ELF-1 (cell line): ENCODE measurements at regions not wholly inside any gene's neighbourhood (a gene's known extent, or its start where the extent isn't known, plus 50 kb on each side); places are given as distances from the start of the nearest gene placed in this dataset.
"Not testable (repeated sequence)": the region's sequence is repeated elsewhere in the genome, so short reads cannot be mapped to it uniquely, and the experiment has no call there.

Experiments
- DNase-seq: peaks from one replicate; pipeline ENCODE4 v3.0.0-alpha.2; 2016; ENCODE audit warnings: low read depth, low spot score

DNA sequence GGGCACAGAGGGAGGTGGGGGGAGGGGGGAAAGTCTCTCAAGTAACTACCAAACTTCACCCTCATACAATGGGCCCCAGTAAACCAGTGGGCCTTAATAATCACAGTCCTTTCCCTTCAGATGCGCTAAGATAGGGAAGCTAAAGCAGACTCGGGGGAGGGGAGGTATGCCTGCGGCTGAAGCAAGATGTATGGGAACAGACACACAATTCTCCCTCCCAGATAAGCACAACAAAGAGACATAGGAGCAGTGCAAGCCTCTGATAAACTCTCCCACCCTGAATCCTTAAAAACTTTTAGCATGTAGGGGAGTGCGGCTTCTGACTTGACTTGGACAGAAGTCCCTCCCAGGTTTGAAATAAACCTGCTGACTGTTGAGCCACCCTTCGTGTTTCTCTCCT is 54.7 kb downstream of the PROP1 start:
- not testable (repeated sequence) for DNase-seq

DNA sequence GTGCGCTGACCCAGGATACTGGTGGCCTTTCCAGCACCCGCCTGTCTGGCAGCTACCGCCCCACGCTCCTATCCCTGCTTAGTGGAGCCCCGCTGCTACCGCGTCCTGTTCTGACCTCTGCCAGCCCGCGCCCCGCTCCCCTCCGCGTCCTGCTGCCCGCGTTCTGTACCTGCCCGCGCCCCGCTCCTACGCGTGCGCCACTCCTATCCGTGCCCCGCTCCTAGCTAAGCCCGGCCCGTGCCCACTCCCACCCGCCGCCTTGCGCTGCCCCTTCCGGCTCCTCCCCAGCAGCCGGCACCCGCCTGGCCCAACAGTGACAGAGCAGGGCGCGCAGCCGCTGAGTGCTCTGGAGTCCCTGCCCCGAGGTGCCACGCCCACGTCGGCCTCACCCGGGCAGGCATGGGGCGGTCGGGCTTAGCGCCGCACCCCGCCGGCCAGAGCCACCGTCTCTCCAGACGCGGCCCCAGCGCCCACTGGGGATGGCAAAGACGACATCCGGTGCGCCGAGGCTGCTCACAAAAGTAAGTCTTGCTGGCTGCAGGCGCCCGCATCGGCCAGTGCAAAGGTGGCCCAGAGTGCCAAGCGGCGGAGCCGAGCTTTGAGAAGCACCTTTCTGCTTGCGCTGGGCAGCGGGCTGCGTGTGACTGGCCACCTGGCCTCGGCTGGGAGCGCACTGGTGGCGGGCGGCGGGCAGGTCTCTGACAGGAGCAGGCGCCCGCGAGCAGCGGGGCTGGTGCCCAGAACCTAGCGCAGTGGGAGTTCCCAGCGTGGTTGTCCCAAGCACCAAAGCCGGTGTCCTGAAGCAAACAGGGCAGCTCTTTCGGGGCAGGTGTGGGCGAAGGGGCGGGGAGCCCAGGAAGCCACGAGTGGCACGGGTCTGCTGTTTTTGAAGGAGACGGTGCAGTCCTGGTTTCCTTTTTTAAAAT is 56.5 kb downstream of the PROP1 start:
- DNase-seq, result peak; percentile 22

DNA sequence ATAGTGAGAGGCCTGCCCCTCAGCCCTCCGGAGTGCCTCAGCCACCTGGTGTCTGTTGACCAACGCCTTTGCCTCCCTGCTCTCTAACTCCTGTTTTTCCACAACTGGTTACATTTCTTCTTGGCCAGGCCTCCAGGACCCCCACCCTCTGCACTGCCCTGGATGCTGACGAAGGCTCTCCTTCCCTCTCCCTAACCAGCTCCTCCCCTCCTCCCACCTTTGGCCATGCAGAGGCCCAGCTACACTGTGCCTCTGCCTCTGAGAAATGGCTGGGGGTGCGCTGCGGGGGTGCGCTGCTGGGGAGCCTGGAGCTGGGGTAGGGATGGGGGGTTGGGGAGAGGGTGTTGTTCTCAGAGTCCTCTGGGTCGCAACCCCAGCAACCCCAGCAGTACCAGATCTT is 57.3 kb downstream of the PROP1 start:
- not testable (repeated sequence) for DNase-seq

DNA sequence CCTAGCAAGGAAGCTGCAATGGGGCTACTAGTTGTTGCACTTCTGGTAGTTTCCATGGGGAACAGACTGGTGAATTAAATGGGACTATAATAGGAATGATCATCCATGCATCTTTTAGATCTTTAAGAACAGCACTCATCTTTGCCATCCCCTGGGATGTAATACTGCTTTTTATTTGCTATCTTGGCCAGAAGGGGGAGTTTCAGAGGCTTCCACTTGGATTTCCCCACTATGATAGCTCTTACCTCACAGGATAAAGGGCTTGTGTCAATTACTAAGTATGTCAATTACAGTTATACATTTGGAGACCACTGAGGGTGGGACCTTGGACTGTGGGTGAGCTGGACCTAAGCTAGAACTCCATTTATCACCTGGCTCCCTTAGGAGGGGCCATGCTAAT is 61.8 kb downstream of the PROP1 start:
- DNase-seq, result not testable (repeated sequence)

DNA sequence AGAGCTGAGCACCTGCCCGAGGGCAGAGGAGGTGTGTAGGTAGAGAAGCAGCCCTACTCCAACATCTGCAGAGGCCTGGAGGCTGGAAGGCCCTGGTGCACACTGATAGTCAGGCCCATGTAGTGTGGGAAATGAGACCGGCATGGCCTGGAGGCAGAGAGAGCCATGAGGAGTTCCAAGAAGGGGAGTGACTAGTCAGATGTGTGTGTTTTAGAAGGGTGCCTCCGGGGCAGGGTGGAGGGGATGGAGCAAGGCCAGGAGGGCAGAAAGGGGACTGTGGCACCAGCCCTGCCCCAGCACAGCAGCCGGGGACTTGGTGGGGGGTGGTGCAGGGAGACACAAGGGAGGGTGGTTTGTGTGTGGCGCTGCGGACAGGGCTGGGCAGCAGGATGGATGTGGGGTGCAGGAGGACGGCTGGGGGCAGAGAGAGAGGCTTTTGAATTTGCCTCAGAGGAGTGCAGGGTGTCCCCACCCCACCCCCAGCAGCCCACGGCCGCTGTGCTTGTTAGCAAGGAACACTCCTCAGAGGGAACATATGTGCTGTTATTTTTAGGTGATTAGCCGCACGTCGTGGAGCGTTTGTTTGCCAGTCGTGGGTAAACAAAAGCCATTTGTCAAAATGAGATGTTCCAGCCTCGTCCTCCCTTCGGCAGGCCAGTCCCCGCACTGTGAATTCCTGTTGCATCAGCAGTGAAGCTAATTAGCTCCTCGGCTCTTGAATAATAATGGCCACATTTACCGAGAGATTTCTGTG is 65.6 kb downstream of the PROP1 start:
- peak; percentile 90 for DNase-seq

DNA sequence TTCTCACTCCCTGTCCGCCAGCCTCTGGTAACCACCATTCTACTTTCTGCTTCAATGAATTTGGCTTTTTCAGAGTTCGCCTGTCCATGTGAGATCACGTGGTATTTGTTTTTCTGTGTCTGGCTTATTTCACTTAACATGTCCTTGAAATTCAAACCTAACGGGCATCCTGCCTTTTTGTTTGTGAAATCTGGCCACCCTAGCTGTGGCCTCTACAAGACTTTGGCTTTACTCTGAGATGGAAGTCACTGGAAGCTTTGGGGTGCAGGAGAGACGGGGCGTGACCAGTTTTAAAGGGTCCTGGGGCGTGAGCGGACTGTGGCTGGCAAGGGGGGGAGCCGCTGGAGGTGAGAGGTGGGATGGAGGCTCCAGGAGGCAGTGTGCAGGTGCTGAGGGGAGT is 66.4 kb downstream of the PROP1 start:
- DNase-seq, result not testable (repeated sequence)

DNA sequence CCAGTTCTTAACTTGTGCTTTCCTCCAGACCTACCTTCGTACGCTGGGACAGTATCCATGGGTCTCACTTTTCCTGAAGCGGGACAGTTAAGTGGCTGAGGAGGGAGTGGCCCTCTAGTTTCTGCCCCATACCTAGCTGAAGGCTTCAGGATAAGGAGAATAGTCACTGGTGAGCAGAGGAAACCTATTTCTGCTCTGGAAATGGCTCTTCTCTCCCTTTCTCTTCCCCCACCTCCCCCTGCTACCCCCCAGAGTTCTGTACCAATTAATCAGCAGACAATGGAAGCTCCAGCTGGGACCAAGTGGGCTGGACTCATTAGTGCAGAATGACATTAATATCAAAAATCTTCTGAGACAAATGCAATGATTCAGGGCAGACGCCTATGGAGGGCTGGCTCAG is 68.5 kb downstream of the PROP1 start:
- not testable (repeated sequence) for DNase-seq

DNA sequence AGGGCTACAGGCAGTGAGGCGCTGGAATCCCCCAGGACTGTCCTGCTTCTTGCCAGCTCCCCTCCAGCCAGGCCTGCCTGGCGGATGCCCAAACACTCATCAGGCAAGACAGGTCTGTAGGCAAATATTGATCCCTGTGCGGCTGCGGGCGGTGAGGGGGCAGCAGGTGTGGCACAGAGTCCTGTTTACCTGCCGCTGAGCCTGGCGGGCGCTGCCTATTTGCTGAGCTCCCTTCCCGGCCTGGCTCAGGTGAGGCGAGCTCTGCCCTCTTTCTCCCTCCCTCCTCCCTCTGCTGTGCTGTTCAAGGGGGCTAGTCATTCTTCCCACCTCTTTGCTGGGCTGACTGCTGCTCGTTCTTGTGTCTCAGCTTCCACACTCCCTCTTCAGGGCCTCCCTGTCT is 71.5 kb downstream of the PROP1 start:
- DNase-seq, result not testable (repeated sequence)

DNA sequence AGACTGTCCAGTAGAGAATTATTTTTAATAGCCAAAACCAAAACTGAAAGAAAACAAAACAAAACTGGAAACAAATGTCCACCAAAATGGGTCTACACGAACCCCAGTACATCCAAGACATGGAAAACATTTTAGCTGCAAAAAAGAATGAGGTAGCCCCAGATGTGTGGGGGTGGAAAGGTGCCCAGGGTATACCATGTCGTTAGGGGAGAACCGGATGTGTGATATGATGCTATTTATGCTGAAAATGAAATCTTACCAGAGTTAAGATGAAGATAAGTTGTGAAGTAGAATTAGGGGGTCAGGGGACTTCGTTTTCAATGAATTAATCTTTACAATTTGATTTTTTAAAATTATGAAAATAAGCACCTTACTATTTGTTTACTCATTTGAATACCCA is 72.2 kb downstream of the PROP1 start:
- not testable (repeated sequence) for DNase-seq

DNA sequence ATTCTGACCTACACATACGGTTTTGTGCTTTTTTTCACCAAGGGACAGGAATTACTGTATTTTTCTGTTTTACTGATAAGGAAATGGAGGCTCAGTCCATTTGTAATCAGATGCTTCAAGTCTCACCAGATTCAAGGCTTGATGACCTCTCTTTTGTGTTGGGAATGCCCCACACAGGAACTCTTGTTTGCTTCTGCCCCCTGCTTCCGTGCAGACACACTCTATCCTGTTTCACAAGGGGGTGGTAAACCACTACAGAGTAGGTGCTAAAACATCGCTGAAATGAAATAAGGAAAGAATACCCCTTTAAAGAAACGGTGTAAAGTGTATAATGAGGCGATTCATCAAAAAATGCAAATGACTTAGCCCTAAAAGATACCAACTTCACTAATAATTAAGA is 72.9 kb downstream of the PROP1 start:
- not testable (repeated sequence) for DNase-seq

DNA sequence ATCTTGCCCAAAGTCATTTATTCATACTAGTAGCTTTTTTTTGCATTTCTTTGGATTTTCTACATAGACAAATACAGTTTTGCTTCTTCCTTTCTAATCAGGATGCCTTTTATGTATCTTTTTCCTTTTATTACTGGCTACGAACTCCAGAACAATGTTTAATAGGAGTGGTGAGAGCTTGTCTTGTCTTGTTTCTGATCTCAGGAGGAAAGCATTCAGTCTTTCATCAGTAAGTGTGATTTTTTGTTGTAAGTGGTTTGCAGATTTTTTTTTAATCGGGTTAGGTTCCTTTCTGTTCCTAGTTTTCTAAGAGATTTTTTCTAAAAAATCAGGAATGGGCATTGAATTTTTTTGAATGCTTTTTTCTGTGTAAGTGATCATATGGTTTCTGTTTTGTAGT is 86.8 kb downstream of the PROP1 start:
- DNase-seq, result not testable (repeated sequence)

DNA sequence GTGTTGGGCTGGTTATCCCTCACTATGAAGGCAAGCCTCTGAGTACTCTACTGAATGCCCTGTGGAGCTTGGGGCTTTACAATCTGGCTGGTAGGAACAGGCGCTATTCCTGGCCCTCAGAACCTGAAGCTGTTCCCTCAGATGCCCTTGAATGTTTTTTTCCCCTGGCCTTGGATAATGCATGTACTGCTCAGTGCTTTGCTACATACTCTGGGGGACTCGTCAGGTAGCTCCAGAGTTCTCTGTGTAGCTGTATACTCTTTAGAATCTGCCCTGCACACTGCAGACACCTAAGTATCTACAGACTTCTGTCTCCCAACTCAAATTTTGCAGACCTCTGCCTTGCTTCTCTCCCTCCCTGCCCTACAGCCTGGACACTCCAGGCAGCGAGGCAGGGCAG is 93.2 kb downstream of the PROP1 start:
- not testable (repeated sequence) for DNase-seq

DNA sequence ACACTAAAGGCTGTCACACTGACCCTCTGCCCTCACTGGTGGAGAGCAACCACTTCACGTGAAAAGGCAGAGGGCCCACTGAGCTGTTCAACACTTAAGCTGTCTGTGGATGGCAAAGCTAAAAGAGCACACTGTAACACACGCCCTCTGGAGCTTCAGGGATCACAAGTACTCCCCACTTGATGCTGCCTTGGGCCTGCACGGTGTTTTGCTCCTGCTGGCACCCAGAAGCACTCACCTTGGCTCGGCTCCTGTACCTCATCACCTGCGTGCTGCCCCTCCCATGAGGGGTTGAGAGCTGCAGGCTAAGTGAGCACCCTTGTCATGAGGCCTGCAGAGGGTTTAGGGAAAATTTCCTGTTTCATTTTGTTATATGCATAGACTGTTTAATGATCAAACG is 96.0 kb downstream of the PROP1 start:
- DNase-seq, result not testable (repeated sequence)

DNA sequence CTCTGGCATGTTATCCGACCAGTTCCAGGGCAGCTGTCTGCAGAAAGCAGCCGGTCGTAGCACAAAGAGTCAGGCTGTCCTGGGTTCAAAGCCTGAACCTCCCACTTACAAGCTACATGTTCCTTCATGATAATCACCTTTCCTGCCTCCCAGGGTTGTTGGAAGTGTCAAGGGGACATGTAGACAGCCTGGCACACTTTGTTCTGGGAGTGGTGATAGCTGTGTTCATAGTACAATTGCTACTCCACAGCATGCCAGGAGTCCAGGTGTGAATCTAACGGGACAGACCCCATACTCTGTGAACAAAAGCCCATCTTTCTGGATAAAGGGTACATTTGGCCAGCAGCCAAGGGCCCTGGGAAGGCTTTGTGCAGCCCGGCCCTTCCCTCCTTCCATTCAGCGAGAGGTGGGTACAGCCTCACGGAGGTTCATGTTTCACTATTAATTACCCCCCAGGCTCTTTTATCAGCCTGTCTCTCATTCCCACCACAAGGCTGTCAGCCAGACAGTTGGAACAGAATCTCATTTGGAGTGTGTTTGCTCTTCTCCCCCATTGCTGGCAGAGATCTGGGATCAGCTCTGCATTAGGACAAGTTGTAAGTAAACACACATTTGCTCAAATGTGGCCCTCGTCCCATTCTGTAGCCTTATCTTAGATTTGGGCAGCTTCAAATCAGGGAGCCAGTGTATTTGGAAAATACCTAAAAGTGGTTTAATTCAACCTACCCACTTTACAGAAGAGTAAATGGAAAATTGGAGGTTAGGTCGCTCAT is 101.2 kb downstream of the PROP1 start:
- DNase-seq, result not testable (repeated sequence)

DNA sequence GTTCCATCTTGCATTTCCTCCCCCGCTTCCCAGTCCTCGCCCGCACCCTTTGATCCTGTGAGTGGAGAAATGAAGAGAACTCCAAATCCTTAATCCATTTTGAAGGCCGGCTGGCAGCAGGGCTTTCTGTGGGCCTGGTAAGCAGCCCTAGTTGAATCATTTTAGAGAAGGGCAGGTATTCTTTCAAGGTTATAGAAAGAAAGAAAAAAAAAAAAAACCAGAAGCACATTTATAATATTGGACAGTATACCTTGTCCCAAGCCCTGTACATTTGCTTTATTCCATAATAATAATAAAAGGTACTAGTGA is 103.7 kb downstream of the PROP1 start:
- DNase-seq, result not testable (repeated sequence)

DNA sequence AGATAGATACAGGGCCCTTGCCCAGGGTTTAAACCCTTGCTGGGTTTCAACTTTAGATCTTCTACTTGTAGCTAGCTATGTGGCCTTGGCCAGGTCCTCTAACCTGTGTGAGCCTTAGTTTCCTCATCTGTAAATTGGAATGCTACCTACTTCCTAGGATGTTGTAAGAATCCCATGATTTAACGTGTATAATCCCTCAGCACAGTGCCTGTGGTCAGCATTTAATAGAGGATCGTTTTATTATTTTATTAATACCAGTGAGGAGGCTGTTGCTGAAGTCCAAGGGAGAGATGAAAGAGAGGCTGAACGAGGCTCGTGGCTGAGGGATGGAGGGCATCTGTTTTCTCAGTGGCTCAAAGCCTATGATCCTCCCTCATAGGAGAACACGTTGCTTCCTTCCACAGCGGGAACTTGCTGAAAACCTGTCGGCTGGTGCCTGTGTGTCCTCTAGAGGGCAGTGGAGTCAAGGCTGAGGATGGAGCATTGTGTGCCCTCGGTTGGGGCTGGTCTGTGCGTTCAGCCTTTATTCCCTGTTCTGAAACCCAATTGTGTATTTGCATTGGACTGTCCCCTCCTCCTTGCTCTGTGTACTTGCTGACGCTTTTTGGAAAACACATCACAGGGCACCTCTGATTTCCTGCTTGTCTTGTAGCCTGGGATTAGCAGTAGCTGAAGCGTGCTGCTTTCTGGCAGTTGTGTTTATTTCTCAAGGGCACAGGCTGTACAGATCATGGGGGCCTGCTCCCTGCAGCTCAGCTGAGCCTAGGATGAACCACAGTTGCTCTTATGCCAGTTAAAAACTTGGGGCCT is 104.3 kb downstream of the PROP1 start:
- DNase-seq, result not testable (repeated sequence)

DNA sequence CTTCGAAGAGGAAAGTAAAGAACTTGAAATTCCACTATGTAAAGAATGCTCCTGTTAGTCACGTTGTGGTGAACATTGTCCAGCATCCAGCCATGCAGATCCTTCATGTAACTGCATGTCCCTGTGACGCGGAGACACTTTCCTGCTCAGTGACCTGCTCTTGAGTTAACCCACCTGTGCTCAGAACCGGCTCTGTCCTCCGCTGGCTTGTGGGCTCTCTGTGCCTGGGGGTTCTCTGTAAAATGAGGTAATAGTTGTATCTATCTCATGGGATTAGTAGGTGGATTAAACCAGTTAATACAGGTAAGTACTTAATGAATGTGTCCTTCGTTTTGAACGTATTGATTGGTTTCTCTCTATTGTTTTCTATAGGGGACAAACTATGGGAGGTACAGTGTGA is 100.6 kb upstream of the FAM153A start:
- not testable (repeated sequence) for DNase-seq

DNA sequence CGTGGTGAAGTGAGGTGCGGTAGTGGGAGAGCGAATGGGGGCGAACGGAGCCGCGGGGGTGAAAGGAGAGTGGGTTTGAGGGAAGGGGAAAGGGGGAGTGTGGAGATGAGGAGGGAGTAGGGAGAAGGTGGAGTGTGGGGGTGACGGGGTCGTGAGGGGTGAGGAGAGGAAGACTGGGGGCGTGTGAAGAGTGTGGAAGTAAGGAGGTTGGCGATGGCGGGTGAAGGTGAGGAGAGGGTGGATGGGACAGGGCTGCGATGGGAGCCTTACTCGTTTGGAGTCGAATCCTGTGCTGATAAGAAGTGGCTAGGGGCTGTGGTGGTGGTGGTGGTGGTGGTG is 93.2 kb upstream of the FAM153A start:
- DNase-seq, result not testable (repeated sequence)

DNA sequence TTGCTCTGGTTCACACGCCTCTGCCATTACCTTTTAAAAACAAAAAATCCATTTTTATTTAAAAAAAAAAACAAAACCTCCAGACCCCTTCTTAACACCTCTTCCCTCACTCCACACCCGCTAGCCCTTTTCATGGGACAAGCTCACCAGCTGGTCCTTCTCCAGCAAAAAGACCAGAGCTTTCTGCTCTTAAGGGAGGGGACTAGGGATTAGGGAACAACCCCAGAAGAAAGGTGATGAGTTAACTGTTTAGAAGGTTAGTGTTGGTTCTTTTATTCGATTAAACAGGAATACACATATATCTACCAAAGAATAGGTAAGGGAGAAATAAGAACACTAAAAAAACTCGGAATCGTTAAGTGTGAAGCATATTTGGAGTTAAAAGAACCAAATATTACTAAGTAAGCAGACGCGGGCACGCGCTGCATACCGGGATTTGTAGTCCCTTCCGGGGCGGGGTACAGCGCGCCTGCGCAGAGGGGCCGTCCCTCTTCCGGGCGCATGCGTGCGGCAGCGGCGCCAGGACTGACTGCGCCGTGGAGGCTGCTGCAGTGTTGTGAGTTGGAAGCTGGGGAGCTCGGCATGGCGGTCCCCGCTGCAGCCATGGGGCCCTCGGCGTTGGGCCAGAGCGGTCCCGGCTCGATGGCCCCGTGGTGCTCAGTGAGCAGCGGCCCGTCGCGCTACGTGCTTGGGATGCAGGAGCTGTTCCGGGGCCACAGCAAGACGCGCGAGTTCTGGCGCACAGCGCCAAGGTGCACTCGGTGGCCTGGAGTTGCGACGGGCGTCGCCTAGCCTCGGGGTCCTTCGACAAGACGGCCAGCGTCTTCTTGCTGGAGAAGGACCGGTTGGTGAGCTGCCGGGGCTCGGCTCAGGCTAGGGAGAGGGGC is 92.6 kb upstream of the FAM153A start:
- peak; percentile 42 for DNase-seq

DNA sequence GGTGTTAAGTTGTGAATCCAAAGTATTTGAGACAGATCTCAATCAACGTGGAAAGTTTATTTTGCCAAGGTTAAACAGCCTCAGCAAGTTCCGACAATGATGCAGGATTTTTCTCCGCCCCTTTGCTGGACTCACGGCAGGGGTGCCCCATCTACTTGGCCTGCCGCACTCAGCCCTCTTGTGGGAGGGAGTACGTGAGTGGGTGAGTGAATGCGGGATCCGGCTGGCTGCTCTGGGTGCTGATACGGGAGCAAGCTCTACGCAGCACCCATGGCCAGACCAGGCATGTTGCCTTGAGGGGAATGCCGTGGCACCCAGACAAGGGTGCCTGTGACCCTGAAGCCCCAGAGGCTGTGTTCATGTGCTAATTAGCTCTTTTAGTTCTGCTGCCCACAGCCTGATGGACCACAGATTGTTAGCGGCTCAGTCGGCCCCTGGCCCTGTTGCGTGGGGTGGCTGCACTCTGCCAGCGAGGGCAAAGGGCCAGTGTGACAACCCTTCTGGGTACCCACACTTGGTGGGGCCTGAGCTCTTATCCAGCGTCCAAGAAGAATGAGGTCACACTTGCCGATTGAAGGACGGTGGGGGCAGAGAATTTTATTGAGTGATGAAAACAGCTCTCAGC is 81.2 kb upstream of the FAM153A start:
- DNase-seq, result not testable (repeated sequence)
